ENCODE measurements at regions not wholly inside any gene's neighbourhood (a gene's known extent, or its start where the extent isn't known, plus 50 kb on each side); places are given as distances from the start of the nearest gene placed in this dataset.

DNA sequence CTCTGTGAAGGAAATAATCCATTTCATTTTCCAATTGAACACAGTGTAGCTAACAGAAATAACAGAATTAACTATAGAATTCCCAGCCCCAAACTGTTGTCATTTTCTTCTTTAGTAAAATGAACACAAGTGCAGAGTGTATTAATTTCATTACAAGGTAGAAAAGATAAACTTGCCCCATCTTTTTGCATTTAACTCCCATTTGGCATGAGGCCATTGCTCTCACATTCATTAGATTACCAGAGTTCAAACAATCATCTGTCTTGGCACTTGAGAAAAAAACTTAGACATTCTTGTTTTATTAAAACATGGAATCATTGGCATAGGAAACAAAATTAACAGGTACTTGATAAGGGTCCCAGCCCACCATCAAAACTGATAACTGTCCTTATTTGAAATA lies 821.5 kb upstream of the C9orf72 start:
- H3K4me1 ChIP-seq (ENCODE audit: control insufficient read depth in 1 of 2, insufficient read depth in 2 of 2, low read length in 2 of 2), result no peaks in the 10 kb centered on the region
- H2AFZ ChIP-seq (ENCODE audit: low read depth, low read length, poor library complexity, severe bottlenecking), result no peak overlapping the region
- H3K27me3 ChIP-seq (ENCODE audit: insufficient read depth, low read length), result no peaks in the 10 kb centered on the region
- H3K9me2 ChIP-seq (ENCODE audit: insufficient read depth), result no peaks in the 10 kb centered on the region
- no TSS peak for BruUV-seq (replicated peaks)
- ATAC-seq (no peak), DNase-seq (ENCODE audit: low read depth, low spot score) (no peak)
- H3K79me2 ChIP-seq (ENCODE audit: insufficient read depth, low read length), result no peaks in the 10 kb centered on the region
- H4K20me1 ChIP-seq (ENCODE audit: insufficient read depth), result no peaks in the 10 kb centered on the region
- ChIA-PET POLR2A (no interaction called here), RAD21 (ENCODE audit: low non-redundant PET in 1 of 2, low total read pairs in 2 of 2, uncharacterized antibody in 2 of 2, unreplicated experiment in 2 of 2) (no interaction called here), CTCF (no interaction called here)
- TF ChIP-seq, protein P1, sequence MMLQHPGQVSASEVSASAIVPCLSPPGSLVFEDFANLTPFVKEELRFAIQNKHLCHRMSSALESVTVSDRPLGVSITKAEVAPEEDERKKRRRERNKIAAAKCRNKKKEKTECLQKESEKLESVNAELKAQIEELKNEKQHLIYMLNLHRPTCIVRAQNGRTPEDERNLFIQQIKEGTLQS (IDR thresholded peaks at IDR 0.05), result no peak
- TF ChIP-seq CBX3 (IDR thresholded peaks at IDR 0.05; ENCODE audit: low read depth), result no peak
- TF ChIP-seq ELF1 (IDR thresholded peaks at IDR 0.05; ENCODE audit: borderline replicate concordance, low read depth), result no peak
- TF ChIP-seq ZNF274 (IDR thresholded peaks at IDR 0.05; ENCODE audit: low read depth, low read length), result no peak
- TF ChIP-seq RAD21 (IDR thresholded peaks at IDR 0.05; ENCODE audit: low read depth), result no peak
- no peak for TF ChIP-seq FOSL1 (IDR thresholded peaks at IDR 0.05; ENCODE audit: low read depth)
- TF ChIP-seq CEBPB (IDR thresholded peaks at IDR 0.05; ENCODE audit: low read depth), result no peak
- TF ChIP-seq, protein P2, sequence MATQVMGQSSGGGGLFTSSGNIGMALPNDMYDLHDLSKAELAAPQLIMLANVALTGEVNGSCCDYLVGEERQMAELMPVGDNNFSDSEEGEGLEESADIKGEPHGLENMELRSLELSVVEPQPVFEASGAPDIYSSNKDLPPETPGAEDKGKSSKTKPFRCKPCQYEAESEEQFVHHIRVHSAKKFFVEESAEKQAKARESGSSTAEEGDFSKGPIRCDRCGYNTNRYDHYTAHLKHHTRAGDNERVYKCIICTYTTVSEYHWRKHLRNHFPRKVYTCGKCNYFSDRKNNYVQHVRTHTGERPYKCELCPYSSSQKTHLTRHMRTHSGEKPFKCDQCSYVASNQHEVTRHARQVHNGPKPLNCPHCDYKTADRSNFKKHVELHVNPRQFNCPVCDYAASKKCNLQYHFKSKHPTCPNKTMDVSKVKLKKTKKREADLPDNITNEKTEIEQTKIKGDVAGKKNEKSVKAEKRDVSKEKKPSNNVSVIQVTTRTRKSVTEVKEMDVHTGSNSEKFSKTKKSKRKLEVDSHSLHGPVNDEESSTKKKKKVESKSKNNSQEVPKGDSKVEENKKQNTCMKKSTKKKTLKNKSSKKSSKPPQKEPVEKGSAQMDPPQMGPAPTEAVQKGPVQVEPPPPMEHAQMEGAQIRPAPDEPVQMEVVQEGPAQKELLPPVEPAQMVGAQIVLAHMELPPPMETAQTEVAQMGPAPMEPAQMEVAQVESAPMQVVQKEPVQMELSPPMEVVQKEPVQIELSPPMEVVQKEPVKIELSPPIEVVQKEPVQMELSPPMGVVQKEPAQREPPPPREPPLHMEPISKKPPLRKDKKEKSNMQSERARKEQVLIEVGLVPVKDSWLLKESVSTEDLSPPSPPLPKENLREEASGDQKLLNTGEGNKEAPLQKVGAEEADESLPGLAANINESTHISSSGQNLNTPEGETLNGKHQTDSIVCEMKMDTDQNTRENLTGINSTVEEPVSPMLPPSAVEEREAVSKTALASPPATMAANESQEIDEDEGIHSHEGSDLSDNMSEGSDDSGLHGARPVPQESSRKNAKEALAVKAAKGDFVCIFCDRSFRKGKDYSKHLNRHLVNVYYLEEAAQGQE (IDR thresholded peaks at IDR 0.05; ENCODE audit: low read depth), result no peak
- no peak for TF ChIP-seq EZH2 (IDR thresholded peaks at IDR 0.05)
- TF ChIP-seq SRF (IDR thresholded peaks at IDR 0.05; ENCODE audit: low read depth), result no peak
- TF ChIP-seq JUND (IDR thresholded peaks at IDR 0.05), result no peak
- TF ChIP-seq, protein P3, sequence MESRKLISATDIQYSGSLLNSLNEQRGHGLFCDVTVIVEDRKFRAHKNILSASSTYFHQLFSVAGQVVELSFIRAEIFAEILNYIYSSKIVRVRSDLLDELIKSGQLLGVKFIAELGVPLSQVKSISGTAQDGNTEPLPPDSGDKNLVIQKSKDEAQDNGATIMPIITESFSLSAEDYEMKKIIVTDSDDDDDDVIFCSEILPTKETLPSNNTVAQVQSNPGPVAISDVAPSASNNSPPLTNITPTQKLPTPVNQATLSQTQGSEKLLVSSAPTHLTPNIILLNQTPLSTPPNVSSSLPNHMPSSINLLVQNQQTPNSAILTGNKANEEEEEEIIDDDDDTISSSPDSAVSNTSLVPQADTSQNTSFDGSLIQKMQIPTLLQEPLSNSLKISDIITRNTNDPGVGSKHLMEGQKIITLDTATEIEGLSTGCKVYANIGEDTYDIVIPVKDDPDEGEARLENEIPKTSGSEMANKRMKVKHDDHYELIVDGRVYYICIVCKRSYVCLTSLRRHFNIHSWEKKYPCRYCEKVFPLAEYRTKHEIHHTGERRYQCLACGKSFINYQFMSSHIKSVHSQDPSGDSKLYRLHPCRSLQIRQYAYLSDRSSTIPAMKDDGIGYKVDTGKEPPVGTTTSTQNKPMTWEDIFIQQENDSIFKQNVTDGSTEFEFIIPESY (IDR thresholded peaks at IDR 0.05; ENCODE audit: extremely low read depth, insufficient replicate concordance, low read length), result no peak
- no peak for TF ChIP-seq EZH2phosphoT487 (IDR thresholded peaks at IDR 0.05; ENCODE audit: borderline replicate concordance)
- TF ChIP-seq POLR2A (IDR thresholded peaks at IDR 0.05; ENCODE audit: borderline replicate concordance, extremely low read depth, insufficient read depth, insufficient read length), result no peak
- TF ChIP-seq TCF7L2 (IDR thresholded peaks at IDR 0.05; ENCODE audit: borderline replicate concordance, extremely low read depth, insufficient read depth, insufficient read length), result no peak
- TF ChIP-seq SP1 (IDR thresholded peaks at IDR 0.05; ENCODE audit: low read depth), result no peak
- H3K4me3 ChIP-seq (replicated peaks in 1 of 2; ENCODE audit: low read depth in 1 of 2, low read length in 2 of 2), result no peak overlapping the region
- H3K9ac ChIP-seq (ENCODE audit: low read length), result no peak overlapping the region
- peaks cover 0 to 10% of the 10 kb centered on the region in 2 experiments; a peak in 1 of 4 replicates for H3K9me3 ChIP-seq (ENCODE audit: control insufficient read depth in 1 of 2, insufficient read depth in 1 of 2, low read depth in 1 of 2, low read length in 2 of 2)
- intact Hi-C loops (cut with micrococcal nuclease), result no loop called here
- no peak overlapping the region for H3K4me2 ChIP-seq (ENCODE audit: low read length)
- no peak overlapping the region for H3K27ac ChIP-seq (ENCODE audit: low read depth, low read length)
- no peaks in the 10 kb centered on the region for H3K36me3 ChIP-seq (ENCODE audit: control insufficient read depth in 1 of 2, insufficient read depth in 2 of 2, low read length in 2 of 2)
